K562 (cell line): ENCODE measurements at regions not wholly inside any gene's neighbourhood (a gene's known extent, or its start where the extent isn't known, plus 50 kb on each side); places are given as distances from the start of the nearest gene placed in this dataset.

Experiments used
- ATF1 ChIP-seq, 2 experiments: fragments of 450-650 bp in 1 of 2; IDR thresholded peaks; 2 replicates each; pipeline ENCODE4 v1.6.1; 2016; ENCODE audit warnings: missing compliant biosample characterization in 1 of 2, missing genetic modification characterization in 1 of 2
- KLF1 ChIP-seq: fragments of 450-650 bp; IDR thresholded peaks from 2 replicates; pipeline ENCODE4 v1.6.1; 2016; ENCODE audit warnings: missing genetic modification characterization, missing compliant biosample characterization
- MBD2 ChIP-seq: sonication (generic); IDR thresholded peaks from 2 replicates; pipeline ENCODE4 v1.6.1; 2016; ENCODE audit warnings: low read depth, borderline replicate concordance
- PHB2 ChIP-seq: fragments of 450-650 bp; IDR thresholded peaks from 2 replicates; pipeline ENCODE4 v1.6.1; 2017; ENCODE audit warnings: low read depth
- POLR2AphosphoS2 ChIP-seq: IDR thresholded peaks from 2 replicates; pipeline ENCODE4 v1.6.1; 2012; ENCODE audit warnings: low read length, improper control_type of control experiment
- PPARD ChIP-seq: fragments of 250-450 bp; sonication (Bioruptor Pico); IDR thresholded peaks from 2 replicates; pipeline ENCODE4 v1.8.0; 2022; ENCODE audit warnings: inconsistent platforms, mild to moderate bottlenecking, moderate library complexity
- SIX5 ChIP-seq, 2 experiments: IDR thresholded peaks; 2 replicates each; pipeline ENCODE4 v1.6.1; 2011; ENCODE audit warnings: low read length in 2 of 2, borderline replicate concordance in 1 of 2, low read depth in 1 of 2, mild to moderate bottlenecking in 1 of 2, moderate library complexity in 1 of 2; ENCODE audit not compliant: insufficient read depth in 1 of 2
- ZKSCAN8 ChIP-seq: fragments of 200-800 bp; sonication (Bioruptor generic); IDR thresholded peaks from 2 replicates; pipeline ENCODE4 v1.6.1; 2016; ENCODE audit warnings: missing genetic modification characterization, missing compliant biosample characterization
- TF ChIP-seq, protein P1 (sequence below): sonication (generic); formaldehyde crosslinking; IDR thresholded peaks from 2 replicates; pipeline ENCODE4 v1.8.0; 2022; ENCODE audit warnings: mild to moderate bottlenecking, low read depth, missing genetic modification reagents
- TF ChIP-seq, protein P2 (sequence below): fragments of 450-650 bp; IDR thresholded peaks from 2 replicates; pipeline ENCODE4 v1.6.1; 2017; ENCODE audit warnings: mild to moderate bottlenecking, moderate library complexity

DNA sequence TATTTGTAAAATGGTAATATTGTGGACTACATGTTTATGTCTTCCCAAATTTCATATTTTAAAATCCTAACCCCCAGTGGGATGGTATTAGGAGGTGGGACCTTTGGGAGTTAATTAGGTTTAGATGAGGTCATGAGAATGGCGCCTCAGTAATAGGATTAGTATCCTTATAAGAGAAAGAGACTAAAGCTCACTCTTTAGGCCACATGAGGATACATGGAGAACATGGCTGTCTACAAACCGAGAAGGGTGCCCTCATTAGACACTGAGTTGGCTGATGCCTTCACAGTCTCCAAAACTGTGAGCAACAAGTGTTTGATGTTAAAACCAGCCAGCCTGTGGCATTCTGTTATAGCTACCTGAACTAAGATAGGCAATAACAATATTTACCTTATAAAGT lies 58.3 kb upstream of the OTOGL start (continued):
- TF ChIP-seq, protein P1, sequence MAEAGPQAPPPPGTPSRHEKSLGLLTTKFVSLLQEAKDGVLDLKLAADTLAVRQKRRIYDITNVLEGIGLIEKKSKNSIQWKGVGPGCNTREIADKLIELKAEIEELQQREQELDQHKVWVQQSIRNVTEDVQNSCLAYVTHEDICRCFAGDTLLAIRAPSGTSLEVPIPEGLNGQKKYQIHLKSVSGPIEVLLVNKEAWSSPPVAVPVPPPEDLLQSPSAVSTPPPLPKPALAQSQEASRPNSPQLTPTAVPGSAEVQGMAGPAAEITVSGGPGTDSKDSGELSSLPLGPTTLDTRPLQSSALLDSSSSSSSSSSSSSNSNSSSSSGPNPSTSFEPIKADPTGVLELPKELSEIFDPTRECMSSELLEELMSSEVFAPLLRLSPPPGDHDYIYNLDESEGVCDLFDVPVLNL (CRISPR knock-in tag) = no peak
- TF ChIP-seq SIX5 (IDR thresholded peaks at IDR 0.05; ENCODE audit: borderline replicate concordance in 1 of 2, insufficient read depth in 1 of 2, low read depth in 1 of 2, low read length in 2 of 2) (no peak), MBD2 (no peak), PPARD (no peak), KLF1 (tag) (no peak), PHB2 (no peak), ATF1 (CRISPR knock-in tag; IDR thresholded peaks at IDR 0.05) (no peak), ATF1 (tag; IDR thresholded peaks at IDR 0.05) (no peak), POLR2AphosphoS2 (no peak), ZKSCAN8 (CRISPR knock-in tag) (no peak)
- TF ChIP-seq, protein P2, sequence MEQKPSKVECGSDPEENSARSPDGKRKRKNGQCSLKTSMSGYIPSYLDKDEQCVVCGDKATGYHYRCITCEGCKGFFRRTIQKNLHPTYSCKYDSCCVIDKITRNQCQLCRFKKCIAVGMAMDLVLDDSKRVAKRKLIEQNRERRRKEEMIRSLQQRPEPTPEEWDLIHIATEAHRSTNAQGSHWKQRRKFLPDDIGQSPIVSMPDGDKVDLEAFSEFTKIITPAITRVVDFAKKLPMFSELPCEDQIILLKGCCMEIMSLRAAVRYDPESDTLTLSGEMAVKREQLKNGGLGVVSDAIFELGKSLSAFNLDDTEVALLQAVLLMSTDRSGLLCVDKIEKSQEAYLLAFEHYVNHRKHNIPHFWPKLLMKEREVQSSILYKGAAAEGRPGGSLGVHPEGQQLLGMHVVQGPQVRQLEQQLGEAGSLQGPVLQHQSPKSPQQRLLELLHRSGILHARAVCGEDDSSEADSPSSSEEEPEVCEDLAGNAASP = no peak
